HEK293T (cell line): ENCODE measurements at regions not wholly inside any gene's neighbourhood (a gene's known extent, or its start where the extent isn't known, plus 50 kb on each side); places are given as distances from the start of the nearest gene placed in this dataset.

Experiments
- BHLHE40 ChIP-seq: fragments of 450-650 bp; IDR thresholded peaks from 2 replicates; pipeline ENCODE4 v1.6.1; 2016; ENCODE audit warnings: mild to moderate bottlenecking, moderate library complexity, borderline replicate concordance
- FOXA1 ChIP-seq: fragments of 450-650 bp; IDR thresholded peaks from 2 replicates; pipeline ENCODE4 v1.6.1; 2016; ENCODE audit warnings: mild to moderate bottlenecking
- FOXM1 ChIP-seq: fragments of 450-650 bp; IDR thresholded peaks from 2 replicates; pipeline ENCODE4 v1.6.1; 2017; ENCODE audit warnings: mild to moderate bottlenecking, borderline replicate concordance
- LEF1 ChIP-seq: fragments of 450-650 bp; IDR thresholded peaks from 2 replicates; pipeline ENCODE4 v1.6.1; 2017; ENCODE audit warnings: mild to moderate bottlenecking, borderline replicate concordance
- NFRKB ChIP-seq: fragments of 450-650 bp; IDR thresholded peaks from 2 replicates; pipeline ENCODE4 v1.6.1; 2016; ENCODE audit warnings: mild to moderate bottlenecking, moderate library complexity
- SP1 ChIP-seq: fragments of 450-650 bp; IDR thresholded peaks from 2 replicates; pipeline ENCODE4 v1.6.1; 2017
- TARDBP ChIP-seq: fragments of 450-650 bp; IDR thresholded peaks from 2 replicates; pipeline ENCODE4 v1.6.1; 2016
- ZNF384 ChIP-seq: fragments of 450-650 bp; IDR thresholded peaks from 2 replicates; pipeline ENCODE4 v1.6.1; 2016
- TF ChIP-seq, protein P1 (sequence below): fragments of 450-650 bp; IDR thresholded peaks from 2 replicates; pipeline ENCODE4 v1.6.1; 2016

DNA sequence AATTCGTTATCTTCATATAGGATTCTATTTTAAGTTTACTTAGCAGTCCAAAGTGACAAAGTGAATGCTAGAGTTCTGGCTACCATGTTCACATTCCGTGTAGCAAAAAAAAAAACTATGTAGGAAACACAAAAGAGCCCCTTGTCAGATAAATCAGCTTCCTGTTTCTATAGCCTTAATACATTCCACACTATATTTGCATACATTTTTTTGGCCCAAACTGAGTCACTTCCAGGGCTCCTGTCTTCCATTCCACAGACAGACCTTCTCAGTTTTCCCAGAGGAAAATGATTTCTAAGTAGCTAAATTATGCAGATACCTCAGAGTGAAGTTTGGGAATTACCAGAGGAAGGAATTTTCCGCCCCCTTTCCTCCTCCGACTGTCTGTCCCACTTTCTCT is 841.9 kb upstream of the HS3ST1 start:
- TF ChIP-seq BHLHE40: no peak
- TF ChIP-seq LEF1: no peak
- TF ChIP-seq SP1: no peak
- TF ChIP-seq, protein P1, sequence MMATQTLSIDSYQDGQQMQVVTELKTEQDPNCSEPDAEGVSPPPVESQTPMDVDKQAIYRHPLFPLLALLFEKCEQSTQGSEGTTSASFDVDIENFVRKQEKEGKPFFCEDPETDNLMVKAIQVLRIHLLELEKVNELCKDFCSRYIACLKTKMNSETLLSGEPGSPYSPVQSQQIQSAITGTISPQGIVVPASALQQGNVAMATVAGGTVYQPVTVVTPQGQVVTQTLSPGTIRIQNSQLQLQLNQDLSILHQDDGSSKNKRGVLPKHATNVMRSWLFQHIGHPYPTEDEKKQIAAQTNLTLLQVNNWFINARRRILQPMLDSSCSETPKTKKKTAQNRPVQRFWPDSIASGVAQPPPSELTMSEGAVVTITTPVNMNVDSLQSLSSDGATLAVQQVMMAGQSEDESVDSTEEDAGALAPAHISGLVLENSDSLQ: no peak
- no peak for TF ChIP-seq FOXA1
- no peak for TF ChIP-seq NFRKB
- no peak for TF ChIP-seq ZNF384
- TF ChIP-seq FOXM1: no peak
- TF ChIP-seq TARDBP: no peak
